WTC11 (cell line): ENCODE measurements at regions not wholly inside any gene's neighbourhood (a gene's known extent, or its start where the extent isn't known, plus 50 kb on each side); places are given as distances from the start of the nearest gene placed in this dataset.

Experiments used
- ATAC-seq: fragments of 200-7000 bp; cut with Tn5 transposase; 2 replicates; pipeline ENCODE4 v1.10.0; 2021; ENCODE audit warnings: mild to moderate bottlenecking, moderate library complexity
- CTCF ChIA-PET: fragments of 300-600 bp; sonication (Branson Sonifier 250); formaldehyde crosslinking; loops from one replicate; lab custom pipeline; 2021; ENCODE audit warnings: antibody characterized with exemption; lab: Charles Lee
- POLR2A ChIA-PET: fragments of 350-600 bp; sonication (Branson Sonifier 250); formaldehyde crosslinking; loops from one replicate; lab custom pipeline; 2021; ENCODE audit warnings: antibody characterized with exemption; lab: Charles Lee
- DNase-seq: peaks from one replicate; pipeline ENCODE4 v3.0.0; 2021; ENCODE audit warnings: low spot score
- H3K27ac Mint-ChIP-seq: 2 replicates; pipeline ENCODE4 v1.8.0; 2021; ENCODE audit warnings: mixed read lengths
- H3K27me3 Mint-ChIP-seq: 2 replicates; pipeline ENCODE4 v1.8.0; 2021; ENCODE audit warnings: low read depth, mild to moderate bottlenecking, moderate library complexity, mixed read lengths
- H3K36me3 Mint-ChIP-seq: 2 replicates; pipeline ENCODE4 v1.8.0; 2021; ENCODE audit warnings: mixed read lengths
- H3K4me1 Mint-ChIP-seq: 2 replicates; pipeline ENCODE4 v1.8.0; 2022; ENCODE audit warnings: mixed read lengths
- H3K4me3 Mint-ChIP-seq: 2 replicates; pipeline ENCODE4 v1.8.0; 2021; ENCODE audit warnings: mild to moderate bottlenecking, moderate library complexity, mixed read lengths
- H3K9me3 Mint-ChIP-seq: 2 replicates; pipeline ENCODE4 v1.8.0; 2021; ENCODE audit warnings: mixed read lengths
- CBFB ChIP-seq: sonication (generic); formaldehyde crosslinking; IDR thresholded peaks from 2 replicates; pipeline ENCODE4 v1.8.1; 2022; ENCODE audit warnings: mild to moderate bottlenecking, low read depth, missing genetic modification reagents
- CREB1 ChIP-seq: sonication (generic); formaldehyde crosslinking; IDR thresholded peaks from 2 replicates; pipeline ENCODE4 v1.8.0; 2023; ENCODE audit warnings: mild to moderate bottlenecking, missing genetic modification reagents
- ESRRA ChIP-seq: sonication (generic); formaldehyde crosslinking; IDR thresholded peaks from 2 replicates; pipeline ENCODE4 v1.8.1; 2022; ENCODE audit warnings: mild to moderate bottlenecking, missing genetic modification reagents, borderline replicate concordance
- FOXJ3 ChIP-seq: sonication (generic); formaldehyde crosslinking; IDR thresholded peaks from 2 replicates; pipeline ENCODE4 v1.9.0; 2021; ENCODE audit warnings: missing genetic modification reagents, mild to moderate bottlenecking, borderline replicate concordance
- FOXK1 ChIP-seq: sonication (generic); formaldehyde crosslinking; IDR thresholded peaks from 2 replicates; pipeline ENCODE4 v1.8.0; 2022; ENCODE audit warnings: mild to moderate bottlenecking, moderate library complexity, missing genetic modification reagents
- FOXP1 ChIP-seq: sonication (generic); formaldehyde crosslinking; IDR thresholded peaks from 2 replicates; pipeline ENCODE4 v1.8.0; 2022; ENCODE audit warnings: missing genetic modification reagents, mild to moderate bottlenecking, moderate library complexity, borderline replicate concordance
- GABPB1 ChIP-seq: sonication (generic); formaldehyde crosslinking; IDR thresholded peaks from 2 replicates; pipeline ENCODE4 v1.8.1; 2023; ENCODE audit warnings: mild to moderate bottlenecking, missing genetic modification reagents
- NFYB ChIP-seq: sonication (generic); formaldehyde crosslinking; conservative IDR thresholded peaks from 2 replicates; pipeline ENCODE4 v1.8.0; 2022; ENCODE audit warnings: low read depth, missing genetic modification reagents
- PRRX2 ChIP-seq: fragments of 250-450 bp; sonication (Bioruptor Pico); IDR thresholded peaks from 2 replicates; pipeline ENCODE4 v1.8.0; 2021; ENCODE audit warnings: mild to moderate bottlenecking
- SOX15 ChIP-seq: fragments of 250-450 bp; sonication (Bioruptor Pico); IDR thresholded peaks from 2 replicates; pipeline ENCODE4 v1.9.0; 2021; ENCODE audit warnings: mild to moderate bottlenecking
- SP1 ChIP-seq: sonication (generic); formaldehyde crosslinking; conservative IDR thresholded peaks from 2 replicates; pipeline ENCODE4 v1.8.1; 2022; ENCODE audit warnings: missing genetic modification reagents
- ZBTB21 ChIP-seq: sonication (generic); formaldehyde crosslinking; IDR thresholded peaks from 2 replicates; pipeline ENCODE4 v1.8.1; 2023; ENCODE audit warnings: mild to moderate bottlenecking, missing genetic modification reagents, borderline replicate concordance
- ZNF138 ChIP-seq: sonication (generic); formaldehyde crosslinking; conservative IDR thresholded peaks from 2 replicates; pipeline ENCODE4 v1.8.1; 2022; ENCODE audit warnings: mild to moderate bottlenecking, moderate library complexity, missing genetic modification reagents
- ZNF416 ChIP-seq: fragments of 250-450 bp; sonication (Bioruptor Pico); IDR thresholded peaks from 2 replicates; pipeline ENCODE4 v1.9.0; 2021; ENCODE audit warnings: mild to moderate bottlenecking, inconsistent platforms
- TF ChIP-seq, protein P1 (sequence below): fragments of 250-450 bp; sonication (Bioruptor Pico); IDR thresholded peaks from 2 replicates; pipeline ENCODE4 v2.1.2; 2022; ENCODE audit warnings: mild to moderate bottlenecking, moderate library complexity
- TF ChIP-seq, protein P2 (sequence below): fragments of 200-600 bp; IDR thresholded peaks from 2 replicates; pipeline ENCODE4 v1.8.0; 2022; ENCODE audit warnings: antibody characterized with exemption
- TF ChIP-seq, protein P3 (sequence below): sonication (generic); formaldehyde crosslinking; IDR thresholded peaks from 2 replicates; pipeline ENCODE4 v1.8.1; 2023; ENCODE audit warnings: mild to moderate bottlenecking, missing genetic modification reagents, moderate library complexity
- TF ChIP-seq, protein P4 (sequence below): fragments of 250-450 bp; sonication (Bioruptor Pico); IDR thresholded peaks from 2 replicates; pipeline ENCODE4 v1.9.0; 2021; ENCODE audit warnings: mild to moderate bottlenecking
- TF ChIP-seq, protein P5 (sequence below): sonication (generic); formaldehyde crosslinking; IDR thresholded peaks from 2 replicates; pipeline ENCODE4 v1.8.0; 2023; ENCODE audit warnings: mild to moderate bottlenecking, missing genetic modification reagents

DNA sequence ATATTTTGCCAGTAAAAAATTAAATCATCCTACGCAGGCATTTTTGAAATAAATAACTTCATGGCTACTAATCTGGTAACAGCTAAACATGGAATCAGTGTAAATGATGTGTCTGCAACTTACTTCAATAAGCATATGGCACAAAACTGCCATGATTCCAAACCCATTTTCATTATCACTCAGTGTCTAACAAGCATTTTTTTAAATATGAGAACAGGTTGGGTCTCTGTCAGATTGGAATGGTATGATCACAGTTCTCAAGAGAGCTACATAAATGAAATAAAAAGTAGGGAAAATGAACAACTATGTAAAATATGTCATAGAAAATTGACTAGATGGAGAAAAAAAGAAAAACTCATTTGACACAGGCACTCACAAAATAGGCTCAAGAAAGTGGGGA is 476.9 kb upstream of the NWD2 start (continued):
- no peak for TF ChIP-seq SOX15 (CRISPR knock-in tag)
- TF ChIP-seq, protein P1, sequence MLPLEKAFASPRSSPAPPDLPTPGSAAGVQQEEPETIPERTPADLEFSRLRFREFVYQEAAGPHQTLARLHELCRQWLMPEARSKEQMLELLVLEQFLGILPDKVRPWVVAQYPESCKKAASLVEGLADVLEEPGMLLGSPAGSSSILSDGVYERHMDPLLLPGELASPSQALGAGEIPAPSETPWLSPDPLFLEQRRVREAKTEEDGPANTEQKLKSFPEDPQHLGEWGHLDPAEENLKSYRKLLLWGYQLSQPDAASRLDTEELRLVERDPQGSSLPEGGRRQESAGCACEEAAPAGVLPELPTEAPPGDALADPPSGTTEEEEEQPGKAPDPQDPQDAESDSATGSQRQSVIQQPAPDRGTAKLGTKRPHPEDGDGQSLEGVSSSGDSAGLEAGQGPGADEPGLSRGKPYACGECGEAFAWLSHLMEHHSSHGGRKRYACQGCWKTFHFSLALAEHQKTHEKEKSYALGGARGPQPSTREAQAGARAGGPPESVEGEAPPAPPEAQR (CRISPR knock-in tag), result no peak
- TF ChIP-seq, all 79 proteins: peak for 0

DNA sequence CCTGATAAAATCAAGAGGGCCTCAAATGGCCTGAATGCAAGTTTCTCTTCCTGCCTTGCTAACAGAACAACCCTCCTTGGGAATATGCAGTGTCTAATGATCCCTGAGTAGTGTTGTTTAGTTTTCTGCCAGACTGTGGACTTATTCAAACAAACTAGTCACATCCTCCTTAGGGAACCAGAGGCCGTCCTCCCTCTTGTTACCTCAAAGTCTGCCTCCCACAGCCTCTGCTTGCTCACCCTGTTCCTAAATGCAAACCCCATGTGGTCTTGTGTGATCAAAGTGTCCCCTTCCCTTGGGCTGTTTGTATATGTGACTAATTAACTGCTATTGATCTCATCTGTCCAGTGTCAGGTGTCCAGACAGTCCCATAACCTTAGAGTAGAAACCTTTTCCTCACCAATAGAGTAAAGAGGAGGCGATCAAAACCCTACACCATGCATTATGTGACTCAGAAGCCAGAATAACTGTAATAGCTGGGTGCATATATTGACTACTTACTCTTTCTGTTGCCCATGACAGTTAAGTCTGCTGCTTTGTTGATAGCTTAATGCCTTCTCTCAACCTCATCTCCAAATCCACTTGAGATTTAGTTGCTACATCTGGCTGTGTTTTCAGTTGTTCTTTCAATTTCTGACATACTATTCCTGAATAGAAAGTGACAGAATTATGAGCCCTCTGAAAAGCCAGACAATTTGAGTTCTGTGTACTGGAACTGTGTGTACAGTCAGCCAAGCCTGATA is 473.0 kb upstream of the NWD2 start:
- POLR2A ChIA-PET, result no interaction called here
- Mint-ChIP-seq H3K27me3 (peaks cover 3% of the 10 kb centered on the region), H3K4me3 (no peak overlapping the region), H3K4me1 (peaks cover 8% of the 10 kb centered on the region; the same call in 1 of the 2 replicates), H3K36me3 (no peaks in the 10 kb centered on the region), H3K27ac (no peak overlapping the region), H3K9me3 (no peaks in the 10 kb centered on the region)
- TF ChIP-seq GABPB1 (CRISPR knock-in tag) (no peak), CBFB (CRISPR knock-in tag) (no peak), CREB1 (CRISPR knock-in tag) (no peak), PRRX2 (no peak), ZNF138 (CRISPR knock-in tag) (no peak), ZNF416 (CRISPR knock-in tag) (no peak), ESRRA (CRISPR knock-in tag) (no peak), FOXJ3 (CRISPR knock-in tag) (no peak), FOXP1 (CRISPR knock-in tag) (no peak), FOXK1 (CRISPR knock-in tag) (no peak), SP1 (CRISPR knock-in tag) (no peak), ZBTB21 (CRISPR knock-in tag) (no peak), NFYB (CRISPR knock-in tag) (no peak)
- TF ChIP-seq, protein P2, sequence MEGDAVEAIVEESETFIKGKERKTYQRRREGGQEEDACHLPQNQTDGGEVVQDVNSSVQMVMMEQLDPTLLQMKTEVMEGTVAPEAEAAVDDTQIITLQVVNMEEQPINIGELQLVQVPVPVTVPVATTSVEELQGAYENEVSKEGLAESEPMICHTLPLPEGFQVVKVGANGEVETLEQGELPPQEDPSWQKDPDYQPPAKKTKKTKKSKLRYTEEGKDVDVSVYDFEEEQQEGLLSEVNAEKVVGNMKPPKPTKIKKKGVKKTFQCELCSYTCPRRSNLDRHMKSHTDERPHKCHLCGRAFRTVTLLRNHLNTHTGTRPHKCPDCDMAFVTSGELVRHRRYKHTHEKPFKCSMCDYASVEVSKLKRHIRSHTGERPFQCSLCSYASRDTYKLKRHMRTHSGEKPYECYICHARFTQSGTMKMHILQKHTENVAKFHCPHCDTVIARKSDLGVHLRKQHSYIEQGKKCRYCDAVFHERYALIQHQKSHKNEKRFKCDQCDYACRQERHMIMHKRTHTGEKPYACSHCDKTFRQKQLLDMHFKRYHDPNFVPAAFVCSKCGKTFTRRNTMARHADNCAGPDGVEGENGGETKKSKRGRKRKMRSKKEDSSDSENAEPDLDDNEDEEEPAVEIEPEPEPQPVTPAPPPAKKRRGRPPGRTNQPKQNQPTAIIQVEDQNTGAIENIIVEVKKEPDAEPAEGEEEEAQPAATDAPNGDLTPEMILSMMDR, result no peak
- TF ChIP-seq, protein P3, sequence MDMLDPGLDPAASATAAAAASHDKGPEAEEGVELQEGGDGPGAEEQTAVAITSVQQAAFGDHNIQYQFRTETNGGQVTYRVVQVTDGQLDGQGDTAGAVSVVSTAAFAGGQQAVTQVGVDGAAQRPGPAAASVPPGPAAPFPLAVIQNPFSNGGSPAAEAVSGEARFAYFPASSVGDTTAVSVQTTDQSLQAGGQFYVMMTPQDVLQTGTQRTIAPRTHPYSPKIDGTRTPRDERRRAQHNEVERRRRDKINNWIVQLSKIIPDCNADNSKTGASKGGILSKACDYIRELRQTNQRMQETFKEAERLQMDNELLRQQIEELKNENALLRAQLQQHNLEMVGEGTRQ (CRISPR knock-in tag), result no peak
- TF ChIP-seq, protein P4, sequence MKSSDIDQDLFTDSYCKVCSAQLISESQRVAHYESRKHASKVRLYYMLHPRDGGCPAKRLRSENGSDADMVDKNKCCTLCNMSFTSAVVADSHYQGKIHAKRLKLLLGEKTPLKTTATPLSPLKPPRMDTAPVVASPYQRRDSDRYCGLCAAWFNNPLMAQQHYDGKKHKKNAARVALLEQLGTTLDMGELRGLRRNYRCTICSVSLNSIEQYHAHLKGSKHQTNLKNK (CRISPR knock-in tag), result no peak
- TF ChIP-seq, protein P5, sequence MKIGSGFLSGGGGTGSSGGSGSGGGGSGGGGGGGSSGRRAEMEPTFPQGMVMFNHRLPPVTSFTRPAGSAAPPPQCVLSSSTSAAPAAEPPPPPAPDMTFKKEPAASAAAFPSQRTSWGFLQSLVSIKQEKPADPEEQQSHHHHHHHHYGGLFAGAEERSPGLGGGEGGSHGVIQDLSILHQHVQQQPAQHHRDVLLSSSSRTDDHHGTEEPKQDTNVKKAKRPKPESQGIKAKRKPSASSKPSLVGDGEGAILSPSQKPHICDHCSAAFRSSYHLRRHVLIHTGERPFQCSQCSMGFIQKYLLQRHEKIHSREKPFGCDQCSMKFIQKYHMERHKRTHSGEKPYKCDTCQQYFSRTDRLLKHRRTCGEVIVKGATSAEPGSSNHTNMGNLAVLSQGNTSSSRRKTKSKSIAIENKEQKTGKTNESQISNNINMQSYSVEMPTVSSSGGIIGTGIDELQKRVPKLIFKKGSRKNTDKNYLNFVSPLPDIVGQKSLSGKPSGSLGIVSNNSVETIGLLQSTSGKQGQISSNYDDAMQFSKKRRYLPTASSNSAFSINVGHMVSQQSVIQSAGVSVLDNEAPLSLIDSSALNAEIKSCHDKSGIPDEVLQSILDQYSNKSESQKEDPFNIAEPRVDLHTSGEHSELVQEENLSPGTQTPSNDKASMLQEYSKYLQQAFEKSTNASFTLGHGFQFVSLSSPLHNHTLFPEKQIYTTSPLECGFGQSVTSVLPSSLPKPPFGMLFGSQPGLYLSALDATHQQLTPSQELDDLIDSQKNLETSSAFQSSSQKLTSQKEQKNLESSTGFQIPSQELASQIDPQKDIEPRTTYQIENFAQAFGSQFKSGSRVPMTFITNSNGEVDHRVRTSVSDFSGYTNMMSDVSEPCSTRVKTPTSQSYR, result no peak
- ATAC-seq (no peak), DNase-seq (no peak)
- CTCF ChIA-PET, result interaction anchor here (1.5 kb wide), 1 partner anchor 24 kb away, joined by 3 read pairs; no protein-coding TSS in a partner anchor
